NCI-H2171 (cell line): ENCODE measurements at regions not wholly inside any gene's neighbourhood (a gene's known extent, or its start where the extent isn't known, plus 50 kb on each side); places are given as distances from the start of the nearest gene placed in this dataset.
"Not testable (repeated sequence)": the region's sequence is repeated elsewhere in the genome, so short reads cannot be mapped to it uniquely, and the experiment has no call there.

ENCODE experiments used
- DNase-seq: peaks from one replicate; lab custom pipeline; 2025; lab: John Stamatoyannopoulos, UW

GRCh38 chr9:13443346-13444244, 164.1 kb upstream of the MPDZ start:
- no peak for DNase-seq

DNA sequence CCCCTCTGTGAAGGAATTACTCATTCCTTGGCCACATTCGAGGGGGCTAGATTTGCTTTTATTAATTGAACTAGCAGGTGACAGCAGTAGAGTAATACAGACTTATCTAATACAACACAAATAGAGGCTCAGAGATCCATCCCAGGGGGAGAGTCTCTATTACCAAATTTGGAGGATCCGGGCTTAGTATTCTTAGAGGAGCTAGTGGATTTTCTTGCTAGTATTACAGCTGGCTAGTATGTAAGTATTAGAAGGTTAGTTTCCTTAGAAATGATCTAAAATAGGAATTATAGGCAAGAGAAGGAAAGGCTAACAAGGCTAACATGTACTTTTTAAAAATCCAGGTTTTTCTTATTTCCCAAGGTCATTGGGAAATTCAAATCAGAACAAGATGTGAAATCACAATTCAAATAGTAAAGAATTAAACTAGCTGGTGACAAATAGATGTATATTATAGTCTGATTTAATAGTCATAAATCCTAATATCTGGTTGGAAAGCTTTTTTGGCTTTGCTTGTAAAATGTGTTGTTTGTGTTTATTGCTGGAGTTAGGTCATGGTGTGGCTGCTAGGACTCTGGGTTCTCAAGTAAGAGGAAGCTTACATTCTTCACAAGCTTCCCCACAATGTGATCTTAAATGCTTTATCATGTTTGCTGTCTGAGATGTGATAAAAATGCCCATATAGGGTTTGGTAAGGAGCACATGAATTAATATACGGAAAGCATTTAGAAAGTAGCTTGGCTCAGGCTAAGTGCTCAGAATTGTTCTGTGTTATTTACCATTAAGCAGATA, 160.4 kb upstream of the MPDZ start:
- DNase-seq: no peak

DNA sequence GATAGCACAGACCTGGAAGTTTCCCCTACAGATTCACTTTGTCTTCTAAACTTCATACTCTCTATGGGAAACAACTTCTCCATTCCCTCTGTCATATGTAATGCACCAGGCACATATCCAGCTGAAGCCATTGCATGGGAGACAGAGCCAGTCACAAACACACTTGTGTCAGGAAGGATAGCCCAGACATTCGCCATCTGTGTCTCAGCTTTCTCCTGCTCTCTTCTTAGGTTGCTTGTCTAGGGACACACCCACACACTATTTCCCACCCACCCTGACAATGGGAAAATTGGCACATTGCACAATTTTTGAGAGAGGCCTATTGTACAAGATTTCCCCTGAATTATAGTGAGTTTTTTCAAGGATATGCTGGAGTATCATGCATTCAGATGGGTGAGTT, 158.4 kb upstream of the MPDZ start:
- DNase-seq: no peak

GRCh38 chr9:13436591-13436990, 157.1 kb upstream of the MPDZ start:
- no peak for DNase-seq

DNA sequence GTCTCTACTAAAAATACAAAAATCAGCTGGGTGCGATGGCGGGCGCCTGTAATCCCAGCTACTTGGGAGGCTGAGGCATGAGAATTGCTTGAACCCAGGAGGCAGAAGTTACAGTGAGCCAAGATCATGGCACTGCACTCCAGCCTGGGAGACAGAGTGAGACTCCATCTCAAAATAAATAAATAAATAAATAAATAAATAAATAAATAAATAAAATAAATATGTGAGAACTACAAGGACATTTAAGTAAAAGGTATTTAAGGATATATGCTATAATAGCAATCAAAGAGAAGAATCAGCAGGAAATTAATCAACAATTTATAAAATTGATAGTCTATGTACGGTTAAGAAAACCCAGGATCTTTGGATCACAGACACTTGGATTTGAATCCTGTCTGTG, 154.0 kb upstream of the MPDZ start:
- not testable (repeated sequence) for DNase-seq

DNA sequence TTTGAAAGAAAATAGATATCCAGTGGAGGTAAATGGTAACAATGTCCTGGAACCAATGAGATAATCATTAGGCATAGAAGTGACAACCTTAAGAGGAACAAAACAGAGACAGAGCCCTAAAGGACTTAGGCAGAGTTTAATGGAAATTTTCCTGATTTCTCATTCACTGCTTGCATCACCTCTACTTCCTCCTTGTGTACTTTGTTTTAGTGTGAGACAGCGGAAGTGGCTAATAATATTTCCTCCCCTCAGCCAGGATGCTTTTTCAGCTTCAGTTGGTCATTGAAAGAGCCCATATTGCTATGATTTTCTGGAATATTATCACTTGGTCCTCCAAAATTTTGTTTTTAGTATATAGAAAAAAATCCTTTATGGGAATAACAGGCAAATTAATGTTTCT, 153.4 kb upstream of the MPDZ start:
- DNase-seq: no peak

DNA sequence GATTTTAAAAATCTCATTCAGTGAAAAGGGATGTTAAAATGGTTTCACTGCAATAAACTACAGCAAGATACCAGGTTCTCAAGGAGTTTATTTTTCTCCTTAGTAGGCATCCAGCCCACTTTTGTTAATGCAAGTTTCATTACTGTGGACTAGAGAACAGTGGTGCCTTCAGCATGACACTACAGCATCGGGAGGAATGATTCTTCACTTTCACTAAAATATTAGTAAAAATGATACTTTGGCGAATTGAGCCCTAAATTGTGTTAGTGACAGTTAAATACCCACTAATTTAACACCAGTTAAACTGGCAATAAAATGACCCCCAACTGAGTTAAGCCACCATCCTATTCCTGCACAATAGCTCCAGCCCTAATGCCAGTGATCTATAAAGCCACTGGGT, 152.2 kb upstream of the MPDZ start:
- no peak for DNase-seq

GRCh38 chr9:13431222-13431536, 151.7 kb upstream of the MPDZ start:
- peak; percentile 3 for DNase-seq

DNA sequence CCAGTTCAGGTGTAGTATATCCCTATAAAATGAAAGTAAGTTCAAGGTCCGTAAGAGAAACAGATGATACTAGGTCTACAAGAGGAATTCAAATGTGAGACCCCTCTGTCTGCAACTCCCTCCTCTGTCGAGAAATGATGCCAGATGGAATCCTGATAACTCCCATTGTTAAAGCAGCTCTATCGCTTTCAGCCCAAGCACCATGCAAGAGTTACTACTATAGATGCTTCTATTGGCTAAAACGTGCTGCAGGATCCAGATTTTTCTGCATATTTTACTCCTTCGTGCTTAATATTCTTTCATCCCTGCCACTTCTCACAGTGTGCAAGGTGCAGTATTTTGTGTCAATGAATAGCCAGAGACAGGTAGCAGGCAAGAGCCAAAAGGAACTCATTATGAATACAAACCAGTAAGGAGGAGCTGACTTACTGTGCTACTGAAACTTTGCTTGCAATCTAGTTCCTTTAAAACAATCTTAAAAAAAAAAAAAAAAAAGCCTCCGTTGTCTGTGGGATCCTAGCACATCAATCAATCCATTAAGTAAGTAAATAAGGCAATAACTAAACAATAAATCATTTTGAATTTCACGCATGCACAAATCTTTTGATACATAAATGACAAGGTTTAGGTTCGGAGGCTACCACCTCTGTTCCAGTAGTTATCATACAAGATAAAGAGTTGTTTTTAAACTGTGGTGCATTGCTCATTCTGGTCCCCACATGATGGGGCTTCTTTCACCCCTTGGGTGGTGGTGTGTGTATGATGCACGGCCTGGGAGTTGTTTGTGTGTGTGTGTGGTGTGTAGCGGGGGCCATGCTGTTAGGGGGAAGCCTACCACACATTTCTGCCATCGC, 151.1 kb upstream of the MPDZ start:
- DNase-seq: no peak

GRCh38 chr9:13429301-13430190, 150.1 kb upstream of the MPDZ start:
- DNase-seq: no peak

- DNase-seq: no peak
Observed at GRCh38 chr9:13428766-13429165, 149.3 kb upstream of the MPDZ start.

GRCh38 chr9:13427587-13427986, 148.1 kb upstream of the MPDZ start:
- DNase-seq: peak; percentile 3

DNA sequence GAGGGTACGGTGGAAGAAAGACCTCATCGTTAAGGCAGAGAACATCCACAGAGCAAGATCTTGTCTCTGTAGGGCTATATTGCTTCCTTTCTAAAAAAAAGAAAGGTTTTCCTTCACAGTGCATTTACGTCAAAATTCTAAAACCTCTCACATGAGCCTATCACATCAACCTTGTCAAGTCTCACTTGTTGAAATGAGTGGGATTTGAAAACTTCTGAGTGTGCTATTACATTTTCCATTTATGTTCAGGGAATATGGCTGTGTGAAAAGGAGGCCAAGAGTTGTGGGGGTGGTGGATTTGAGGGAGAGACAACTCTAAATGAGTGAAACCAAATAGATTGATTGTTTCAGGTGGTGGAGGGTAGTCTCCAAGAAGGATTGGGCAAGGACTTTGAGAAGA, 147.1 kb upstream of the MPDZ start:
- no peak for DNase-seq

- DNase-seq: no peak
Observed at GRCh38 chr9:13424872-13425271, 145.4 kb upstream of the MPDZ start.

DNA sequence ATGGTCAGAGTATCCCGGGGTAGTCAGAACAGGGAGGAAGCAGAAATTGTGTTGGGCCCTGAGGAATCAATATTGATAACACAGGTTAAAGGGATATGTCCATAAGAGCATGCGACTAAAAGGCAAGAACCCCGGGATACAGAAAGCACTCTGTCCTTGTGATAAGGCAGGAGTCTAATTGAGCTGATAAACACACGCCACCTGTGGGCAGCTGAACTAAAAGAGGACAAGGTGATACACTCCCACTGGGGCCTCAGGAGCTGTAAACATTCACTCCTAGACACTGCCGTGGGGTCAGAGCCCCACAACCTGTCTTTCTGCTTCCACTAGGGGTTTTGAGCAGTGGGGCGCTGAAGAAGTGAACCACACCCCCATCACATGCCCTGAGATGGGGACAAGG, 144.7 kb upstream of the MPDZ start:
- DNase-seq: no peak

DNA sequence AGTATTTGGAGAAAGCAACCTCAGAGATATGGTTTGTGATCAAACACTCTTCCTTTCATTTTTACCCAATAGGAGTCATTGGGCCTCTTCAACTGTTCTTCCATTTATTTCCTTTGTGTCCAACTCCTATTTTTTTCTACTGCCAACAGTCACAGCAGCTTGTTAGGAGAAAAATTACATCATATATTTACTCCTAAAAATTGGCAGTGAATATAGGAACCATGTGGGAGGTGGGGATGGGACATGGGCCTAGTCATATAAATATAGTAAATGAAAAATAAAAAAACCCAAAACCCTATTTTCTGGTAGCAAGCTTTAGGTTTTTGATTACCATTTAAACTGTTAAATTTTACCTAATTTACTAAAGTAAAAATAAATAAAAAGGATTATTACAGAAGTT, 134.9 kb upstream of the MPDZ start:
- DNase-seq: no peak

- no peak for DNase-seq
Observed at GRCh38 chr9:13412331-13412730, 132.8 kb upstream of the MPDZ start.

GRCh38 chr9:13411791-13412190, 132.3 kb upstream of the MPDZ start:
- DNase-seq: no peak

GRCh38 chr9:13410566-13411031, 131.1 kb upstream of the MPDZ start:
- no peak for DNase-seq

- no peak for DNase-seq
Observed at GRCh38 chr9:13397661-13398060, 118.2 kb upstream of the MPDZ start.

DNA sequence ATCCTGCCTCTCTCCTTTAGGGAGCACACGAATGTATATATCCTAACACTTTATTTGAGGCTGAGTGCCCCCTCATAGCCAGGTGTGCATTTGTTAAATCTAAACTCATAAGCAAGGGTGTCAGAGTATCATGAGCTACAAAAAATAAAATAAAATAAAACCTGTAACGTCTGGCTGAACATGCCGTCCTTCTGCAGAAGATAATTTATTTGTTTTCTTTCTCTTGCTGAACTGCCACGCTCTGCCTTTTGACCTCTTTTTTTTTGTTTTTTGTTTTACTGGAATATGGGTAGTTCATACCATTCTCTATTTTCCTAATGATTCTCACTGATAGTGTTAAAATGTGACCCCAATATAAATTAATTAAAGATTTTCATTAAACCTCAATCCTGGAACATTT, 117.7 kb upstream of the MPDZ start:
- no peak for DNase-seq
